SK-N-SH (cell line): ENCODE measurements at regions not wholly inside any gene's neighbourhood (a gene's known extent, or its start where the extent isn't known, plus 50 kb on each side); places are given as distances from the start of the nearest gene placed in this dataset.

Experiments used
- ELF1 ChIP-seq: IDR thresholded peaks from 2 replicates; pipeline ENCODE4 v1.4.0; 2012
- EP300 ChIP-seq, 2 experiments: IDR thresholded peaks; 2 replicates each; pipeline versions ENCODE4 v1.4.0 to v1.6.1; 2012; ENCODE audit warnings: borderline replicate concordance in 1 of 2, low read depth in 1 of 2, low read length in 1 of 2
- FOXM1 ChIP-seq: IDR thresholded peaks from 2 replicates; pipeline ENCODE4 v1.4.0; 2012; ENCODE audit warnings: low read depth, mild to moderate bottlenecking
- NFIC ChIP-seq: IDR thresholded peaks from 2 replicates; pipeline ENCODE4 v1.4.0; 2012; ENCODE audit warnings: borderline replicate concordance
- POLR2AphosphoS5 ChIP-seq: IDR thresholded peaks from 2 replicates; pipeline ENCODE4 v1.6.1; 2012; ENCODE audit warnings: low read depth, low read length
- TEAD4 ChIP-seq: IDR thresholded peaks from 2 replicates; pipeline ENCODE4 v1.4.0; 2012; ENCODE audit warnings: mild to moderate bottlenecking, borderline replicate concordance; ENCODE audit not compliant: insufficient read depth
- TF ChIP-seq, protein P1 (sequence below): fragments of 150-350 bp; IDR thresholded peaks from 2 replicates; pipeline ENCODE4 v1.6.1; 2016; ENCODE audit warnings: mild to moderate bottlenecking, low read depth, low read length
- TF ChIP-seq, protein P2 (sequence below): fragments of 200-600 bp; sonication (generic); IDR thresholded peaks from 2 replicates; pipeline ENCODE4 v1.6.1; 2017; ENCODE audit warnings: antibody characterized with exemption, mild to moderate bottlenecking, moderate library complexity

GRCh38 chr3:139239550-139239949 lies 104.3 kb upstream of the MRPS22 start:
- no peak for TF ChIP-seq POLR2AphosphoS5
- TF ChIP-seq ELF1 = no peak
- TF ChIP-seq NFIC = no peak
- TF ChIP-seq, protein P1, sequence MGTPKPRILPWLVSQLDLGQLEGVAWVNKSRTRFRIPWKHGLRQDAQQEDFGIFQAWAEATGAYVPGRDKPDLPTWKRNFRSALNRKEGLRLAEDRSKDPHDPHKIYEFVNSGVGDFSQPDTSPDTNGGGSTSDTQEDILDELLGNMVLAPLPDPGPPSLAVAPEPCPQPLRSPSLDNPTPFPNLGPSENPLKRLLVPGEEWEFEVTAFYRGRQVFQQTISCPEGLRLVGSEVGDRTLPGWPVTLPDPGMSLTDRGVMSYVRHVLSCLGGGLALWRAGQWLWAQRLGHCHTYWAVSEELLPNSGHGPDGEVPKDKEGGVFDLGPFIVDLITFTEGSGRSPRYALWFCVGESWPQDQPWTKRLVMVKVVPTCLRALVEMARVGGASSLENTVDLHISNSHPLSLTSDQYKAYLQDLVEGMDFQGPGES = no peak
- TF ChIP-seq, protein P2, sequence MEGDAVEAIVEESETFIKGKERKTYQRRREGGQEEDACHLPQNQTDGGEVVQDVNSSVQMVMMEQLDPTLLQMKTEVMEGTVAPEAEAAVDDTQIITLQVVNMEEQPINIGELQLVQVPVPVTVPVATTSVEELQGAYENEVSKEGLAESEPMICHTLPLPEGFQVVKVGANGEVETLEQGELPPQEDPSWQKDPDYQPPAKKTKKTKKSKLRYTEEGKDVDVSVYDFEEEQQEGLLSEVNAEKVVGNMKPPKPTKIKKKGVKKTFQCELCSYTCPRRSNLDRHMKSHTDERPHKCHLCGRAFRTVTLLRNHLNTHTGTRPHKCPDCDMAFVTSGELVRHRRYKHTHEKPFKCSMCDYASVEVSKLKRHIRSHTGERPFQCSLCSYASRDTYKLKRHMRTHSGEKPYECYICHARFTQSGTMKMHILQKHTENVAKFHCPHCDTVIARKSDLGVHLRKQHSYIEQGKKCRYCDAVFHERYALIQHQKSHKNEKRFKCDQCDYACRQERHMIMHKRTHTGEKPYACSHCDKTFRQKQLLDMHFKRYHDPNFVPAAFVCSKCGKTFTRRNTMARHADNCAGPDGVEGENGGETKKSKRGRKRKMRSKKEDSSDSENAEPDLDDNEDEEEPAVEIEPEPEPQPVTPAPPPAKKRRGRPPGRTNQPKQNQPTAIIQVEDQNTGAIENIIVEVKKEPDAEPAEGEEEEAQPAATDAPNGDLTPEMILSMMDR = no peak
- TF ChIP-seq FOXM1 = no peak
- no peak for TF ChIP-seq TEAD4
- no peak for TF ChIP-seq EP300 (IDR thresholded peaks at IDR 0.05; ENCODE audit: borderline replicate concordance in 1 of 2, low read depth in 1 of 2, low read length in 1 of 2)
